Mesendoderm (in vitro differentiated cells): ENCODE measurements at regions not wholly inside any gene's neighbourhood (a gene's known extent, or its start where the extent isn't known, plus 50 kb on each side); places are given as distances from the start of the nearest gene placed in this dataset.
A peak's percentile ranks its signal among the peaks of the same experiment; 100 is the strongest.

ENCODE experiments used
- DNase-seq: peaks from one replicate; pipeline ENCODE4 v3.0.0; 2013
- H2AK5ac ChIP-seq: 2 replicates; pipeline ENCODE4 v1.6.1; 2013; ENCODE audit warnings: low read length, inconsistent platforms
- H2BK120ac ChIP-seq: 2 replicates; pipeline ENCODE4 v1.6.1; 2013; ENCODE audit warnings: low read depth, mild to moderate bottlenecking, low read length, moderate library complexity, mixed read lengths
- H2BK15ac ChIP-seq: replicated peaks from 2 replicates; pipeline ENCODE4 v1.6.1; 2013; ENCODE audit warnings: low read depth, mild to moderate bottlenecking, moderate library complexity
- H2BK5ac ChIP-seq: 2 replicates; pipeline ENCODE4 v1.6.1; 2013; ENCODE audit warnings: low read length, inconsistent platforms
- H3K18ac ChIP-seq: 2 replicates; pipeline ENCODE4 v1.6.1; 2013; ENCODE audit warnings: mild to moderate bottlenecking, low read length, mixed read lengths
- H3K23ac ChIP-seq: one replicate; pipeline ENCODE4 v1.6.1; 2013; ENCODE audit warnings: low read length
- H3K27ac ChIP-seq: 2 replicates; pipeline ENCODE4 v1.5.1; 2013; ENCODE audit warnings: low read depth, mild to moderate bottlenecking, inconsistent platforms, low read length, moderate library complexity
- H3K27me3 ChIP-seq: 2 replicates; pipeline ENCODE4 v1.6.1; 2013; ENCODE audit warnings: low read length, control low read depth, mild to moderate bottlenecking, inconsistent platforms; ENCODE audit not compliant: insufficient read depth, poor library complexity
- H3K36me3 ChIP-seq: 2 replicates; pipeline ENCODE4 v1.6.1; 2013; ENCODE audit warnings: low read length, inconsistent platforms; ENCODE audit not compliant: control insufficient read depth, insufficient read depth
- H3K4ac ChIP-seq: one replicate; pipeline ENCODE4 v1.6.1; 2013; ENCODE audit warnings: low read depth, mild to moderate bottlenecking, low read length, moderate library complexity
- H3K4me1 ChIP-seq: 2 replicates; pipeline ENCODE4 v1.6.1; 2013; ENCODE audit warnings: low read depth, low read length, inconsistent platforms; ENCODE audit not compliant: control insufficient read depth
- H3K4me2 ChIP-seq: 2 replicates; pipeline ENCODE4 v1.6.1; 2013; ENCODE audit warnings: low read length
- H3K4me3 ChIP-seq: 2 replicates; pipeline ENCODE4 v1.5.1; 2013; ENCODE audit warnings: mild to moderate bottlenecking, low read length
- H3K56ac ChIP-seq: one replicate; pipeline ENCODE4 v1.6.1; 2013; ENCODE audit warnings: low read length
- H3K79me1 ChIP-seq: 2 replicates; pipeline ENCODE4 v1.6.1; 2013; ENCODE audit warnings: low read length, inconsistent platforms
- H3K79me2 ChIP-seq: 2 replicates; pipeline ENCODE4 v1.6.1; 2013; ENCODE audit warnings: mild to moderate bottlenecking, low read length; ENCODE audit not compliant: control insufficient read depth, insufficient read depth
- H3K9ac ChIP-seq: 2 replicates; pipeline ENCODE4 v1.6.1; 2013; ENCODE audit warnings: low read length, inconsistent platforms
- H4K5ac ChIP-seq: one replicate; pipeline ENCODE4 v1.6.1; 2013; ENCODE audit warnings: low read length
- H4K8ac ChIP-seq: one replicate; pipeline ENCODE4 v1.6.1; 2013; ENCODE audit warnings: low read depth, mild to moderate bottlenecking, control low read depth, low read length, moderate library complexity
- WGBS: extraction: QIAGEN DNeasy Blood & Tissue Kit; methylation state at CpG from one replicate; pipeline ENCODE4 v1.1.7; 2013; ENCODE audit warnings: low lambda C conversion rate, missing lambda C conversion rate; ENCODE audit not compliant: insufficient coverage; ENCODE audit errors: extremely low coverage; 5-methylcytosine and 5-hydroxymethylcytosine counted together

DNA sequence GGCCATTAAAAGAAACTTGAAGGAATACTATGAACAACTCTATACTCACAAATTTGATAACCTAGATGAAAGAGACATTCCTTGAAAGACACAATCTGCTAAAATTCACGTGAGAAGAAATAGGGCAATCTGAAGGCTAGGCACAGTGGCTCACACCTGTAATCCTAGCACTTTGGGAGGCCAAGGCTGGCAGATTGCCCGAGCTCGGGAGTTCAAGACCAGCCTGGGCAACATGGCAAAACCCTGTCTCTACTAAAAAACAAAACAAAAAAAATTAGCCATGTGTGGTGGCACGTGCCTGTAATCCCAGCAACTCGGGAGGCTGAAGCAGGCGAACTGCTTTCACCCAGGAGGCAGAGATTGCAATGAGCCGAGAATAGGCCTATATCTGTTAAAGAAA is 104.8 kb downstream of the HES1 start:
- Histone ChIP-seq H4K8ac (no peak overlapping the region), H3K4me1 (no peaks in the 10 kb centered on the region), H2BK5ac (no peak overlapping the region), H4K5ac (no peak overlapping the region), H3K4me2 (no peak overlapping the region), H3K4ac (no peak overlapping the region), H3K27ac (no peak overlapping the region), H3K27me3 (no peaks in the 10 kb centered on the region), H2BK15ac (no peak overlapping the region), H3K4me3 (no peak overlapping the region), H2BK120ac (no peak overlapping the region), H3K36me3 (no peaks in the 10 kb centered on the region), H2AK5ac (no peak overlapping the region), H3K18ac (no peak overlapping the region), H3K79me1 (no peaks in the 10 kb centered on the region), H3K79me2 (no peaks in the 10 kb centered on the region), H3K23ac (no peak overlapping the region), H3K56ac (no peak overlapping the region), H3K9ac (no peak overlapping the region)
- WGBS = no CpG with 5 or more reads among the region's 7 CpGs
- DNase-seq = no peak

DNA sequence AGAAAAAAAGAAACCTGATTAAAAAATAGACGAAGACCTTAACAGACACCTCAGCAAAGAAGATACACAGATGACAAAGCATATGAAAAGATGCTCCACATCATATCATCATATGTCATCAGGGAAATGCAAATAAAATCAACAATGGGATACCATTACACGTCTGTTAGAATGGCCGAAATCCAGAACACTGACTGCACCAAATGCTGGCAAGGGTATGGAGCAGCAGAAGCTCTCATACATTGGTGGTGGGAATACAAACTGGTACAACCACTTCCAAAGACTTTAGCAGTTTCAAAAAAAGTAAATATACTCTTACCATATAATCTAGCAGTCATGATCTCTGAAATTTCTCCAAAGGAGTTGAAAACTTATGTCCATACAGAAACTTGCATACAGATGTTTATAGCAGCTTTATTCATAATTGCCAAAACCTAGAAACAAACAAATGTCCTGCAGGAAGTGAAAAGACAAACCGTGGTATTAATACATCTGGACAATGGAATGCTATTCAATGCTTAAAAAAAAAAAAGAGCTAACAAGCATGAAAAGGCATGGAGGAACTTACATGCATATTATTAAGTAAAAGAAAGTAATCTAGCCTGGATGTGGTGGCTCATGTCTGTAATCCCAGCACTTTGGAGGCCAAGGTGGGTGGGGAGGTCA is 107.4 kb downstream of the HES1 start:
- no peak overlapping the region for H2BK15ac ChIP-seq
- H3K9ac ChIP-seq = no peak overlapping the region
- H3K4me3 ChIP-seq = no peak overlapping the region
- no peaks in the 10 kb centered on the region for H3K4me1 ChIP-seq
- H4K5ac ChIP-seq = no peak overlapping the region
- no peak overlapping the region for H2BK5ac ChIP-seq
- no CpG with 5 or more reads among the region's 4 CpGs for WGBS
- H4K8ac ChIP-seq = no peak overlapping the region
- no peak for DNase-seq
- H2AK5ac ChIP-seq = no peak overlapping the region
- no peak overlapping the region for H3K4me2 ChIP-seq
- H3K23ac ChIP-seq = no peak overlapping the region
- H3K56ac ChIP-seq = no peak overlapping the region
- H3K27ac ChIP-seq = no peak overlapping the region
- no peaks in the 10 kb centered on the region for H3K27me3 ChIP-seq
- no peak overlapping the region for H3K18ac ChIP-seq
- H3K79me2 ChIP-seq = no peaks in the 10 kb centered on the region
- H3K36me3 ChIP-seq = no peaks in the 10 kb centered on the region
- no peak overlapping the region for H2BK120ac ChIP-seq
- H3K79me1 ChIP-seq = no peaks in the 10 kb centered on the region
- no peak overlapping the region for H3K4ac ChIP-seq

DNA sequence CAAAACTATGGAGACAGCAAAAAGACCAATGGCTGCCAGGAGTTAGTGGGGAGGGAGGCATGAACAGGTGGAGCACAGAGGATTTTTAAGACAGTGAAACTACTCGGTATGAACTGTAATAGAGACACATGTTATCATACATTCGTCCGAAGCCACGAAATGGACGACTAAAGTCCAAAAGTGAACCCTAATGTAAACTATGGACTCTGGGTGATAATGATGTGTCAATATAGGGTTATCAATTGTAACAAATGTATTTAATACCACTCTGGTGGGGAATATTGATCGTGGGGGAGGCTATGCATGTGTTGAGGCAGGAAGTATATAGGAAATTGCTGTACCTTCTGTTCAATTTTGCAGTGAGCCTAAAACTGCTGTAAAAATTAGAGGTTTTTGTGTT is 107.0 kb downstream of the CPN2 start:
- Histone ChIP-seq H3K79me1 (no peaks in the 10 kb centered on the region), H3K4me1 (no peaks in the 10 kb centered on the region), H3K9ac (no peak overlapping the region), H2BK5ac (no peak overlapping the region), H3K79me2 (no peaks in the 10 kb centered on the region), H3K36me3 (no peaks in the 10 kb centered on the region), H2AK5ac (no peak overlapping the region), H3K27me3 (no peaks in the 10 kb centered on the region), H2BK15ac (no peak overlapping the region), H3K27ac (no peak overlapping the region), H4K8ac (no peak overlapping the region), H3K4ac (no peak overlapping the region), H2BK120ac (no peak overlapping the region), H3K4me2 (no peak overlapping the region), H3K56ac (no peak overlapping the region), H3K18ac (no peak overlapping the region), H4K5ac (no peak overlapping the region), H3K23ac (no peak overlapping the region), H3K4me3 (no peak overlapping the region)
- no peak for DNase-seq
- WGBS = no CpG with 5 or more reads among the region's 6 CpGs

DNA sequence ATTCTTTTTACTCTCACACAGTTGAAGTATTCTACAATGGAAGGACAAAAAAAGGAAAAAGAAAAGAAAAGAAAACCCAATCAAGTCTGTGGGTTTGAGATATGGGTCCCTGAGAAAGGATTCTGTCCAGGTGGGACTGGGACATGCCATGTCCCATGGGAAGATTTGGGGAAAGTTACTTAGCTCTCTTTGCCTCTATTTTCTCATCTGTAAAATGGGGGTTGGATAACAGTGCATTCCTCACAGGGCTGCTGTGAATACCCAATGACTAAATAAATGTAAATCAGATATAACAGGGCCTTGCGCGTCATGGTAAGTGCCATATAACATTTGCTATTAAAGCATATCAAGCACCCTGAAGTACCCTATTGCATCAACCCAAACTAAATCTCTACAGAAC is 105.7 kb downstream of the CPN2 start:
- no peak overlapping the region for H2BK15ac ChIP-seq

DNA sequence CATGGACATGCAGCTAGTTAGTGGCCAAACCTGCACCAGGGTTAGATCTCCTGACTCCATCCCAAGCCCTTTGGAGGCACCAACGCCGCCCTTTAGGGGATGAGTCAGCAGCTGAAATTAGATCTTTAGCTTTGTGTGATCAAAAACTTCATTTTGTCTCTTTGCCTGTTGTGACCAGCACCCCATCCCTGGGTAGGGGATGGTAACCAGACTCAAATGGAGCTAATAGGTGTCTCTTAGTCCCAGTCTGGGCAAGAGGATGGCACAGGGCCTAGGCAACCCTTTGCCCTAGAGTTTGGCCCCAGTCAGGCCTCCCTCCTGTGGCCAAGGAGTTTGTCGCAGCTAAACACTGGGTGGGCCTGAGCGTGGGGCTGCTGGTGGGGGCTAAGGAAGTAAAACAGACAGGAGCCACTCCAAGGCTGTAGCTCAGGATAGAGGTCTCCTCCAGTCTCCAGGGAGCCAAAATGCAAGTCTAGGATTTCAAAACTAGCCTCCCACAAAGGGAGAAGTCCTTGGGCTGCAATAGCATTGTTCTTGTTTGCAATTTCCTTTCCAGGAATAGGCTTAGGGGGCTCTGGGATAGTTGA is 105.1 kb downstream of the CPN2 start:
- no peak overlapping the region for H2BK120ac ChIP-seq
- H3K27me3 ChIP-seq = no peaks in the 10 kb centered on the region
- H3K23ac ChIP-seq = no peak overlapping the region
- DNase-seq = peak; percentile 74
- no peak overlapping the region for H2AK5ac ChIP-seq
- H3K4ac ChIP-seq = no peak overlapping the region
- H3K56ac ChIP-seq = peak overlapping the region; percentile 34
- no peaks in the 10 kb centered on the region for H3K79me2 ChIP-seq
- no peak overlapping the region for H2BK15ac ChIP-seq
- H3K4me1 ChIP-seq = no peaks in the 10 kb centered on the region
- WGBS = no CpG with 5 or more reads among the region's 4 CpGs
- no peak overlapping the region for H4K5ac ChIP-seq
- H3K79me1 ChIP-seq = no peaks in the 10 kb centered on the region
- H4K8ac ChIP-seq = no peak overlapping the region
- no peak overlapping the region for H3K9ac ChIP-seq
- H3K4me3 ChIP-seq = no peak overlapping the region
- no peak overlapping the region for H3K4me2 ChIP-seq
- no peak overlapping the region for H2BK5ac ChIP-seq
- H3K27ac ChIP-seq = peak overlapping the region; percentile 19
- H3K36me3 ChIP-seq = no peaks in the 10 kb centered on the region
- H3K18ac ChIP-seq = peak overlapping the region; percentile 43

More for the DNA sequence above, 105.7 kb downstream of the CPN2 start:
- no CpG with 5 or more reads among the region's 2 CpGs for WGBS
- H3K4me2 ChIP-seq = no peak overlapping the region
- H3K27me3 ChIP-seq = no peaks in the 10 kb centered on the region
- H3K9ac ChIP-seq = no peak overlapping the region
- no peak overlapping the region for H2BK5ac ChIP-seq
- no peaks in the 10 kb centered on the region for H3K79me2 ChIP-seq
- H3K23ac ChIP-seq = no peak overlapping the region
- H4K5ac ChIP-seq = no peak overlapping the region
- H4K8ac ChIP-seq = no peak overlapping the region
- no peaks in the 10 kb centered on the region for H3K4me1 ChIP-seq
- H3K79me1 ChIP-seq = no peaks in the 10 kb centered on the region
- H2AK5ac ChIP-seq = no peak overlapping the region
- peak overlapping the region; percentile 43 for H3K18ac ChIP-seq
- H3K56ac ChIP-seq = no peak overlapping the region
- H2BK120ac ChIP-seq = no peak overlapping the region
- H3K4ac ChIP-seq = no peak overlapping the region
- no peak for DNase-seq
- H3K27ac ChIP-seq = no peak overlapping the region
- no peaks in the 10 kb centered on the region for H3K36me3 ChIP-seq
- no peak overlapping the region for H3K4me3 ChIP-seq
